ENCODE measurements at regions not wholly inside any gene's neighbourhood (a gene's known extent, or its start where the extent isn't known, plus 50 kb on each side); places are given as distances from the start of the nearest gene placed in this dataset.
A peak's percentile ranks its signal among the peaks of the same experiment; 100 is the strongest.

DNA sequence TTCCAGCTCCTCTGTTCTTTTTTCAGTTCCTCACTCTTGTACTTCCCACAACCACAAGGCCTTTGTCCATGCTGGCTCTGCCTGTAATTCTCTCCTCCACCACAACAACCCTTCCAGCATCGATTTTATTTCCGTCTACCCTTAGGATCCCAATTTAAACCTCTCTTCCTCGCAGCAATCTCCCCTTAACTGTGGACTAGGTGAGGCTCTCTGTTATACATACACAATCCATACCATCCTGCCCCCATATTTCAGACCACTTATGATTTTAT is 90.4 kb upstream of the ZC3H11B start:
- TF ChIP-seq EZH2phosphoT487 (IDR thresholded peaks at IDR 0.05; ENCODE audit: borderline replicate concordance, low read length) (no peak), EZH2 (IDR thresholded peaks at IDR 0.05; ENCODE audit: low read length, unreplicated experiment) (no peak)
- TF ChIP-seq, protein P1, sequence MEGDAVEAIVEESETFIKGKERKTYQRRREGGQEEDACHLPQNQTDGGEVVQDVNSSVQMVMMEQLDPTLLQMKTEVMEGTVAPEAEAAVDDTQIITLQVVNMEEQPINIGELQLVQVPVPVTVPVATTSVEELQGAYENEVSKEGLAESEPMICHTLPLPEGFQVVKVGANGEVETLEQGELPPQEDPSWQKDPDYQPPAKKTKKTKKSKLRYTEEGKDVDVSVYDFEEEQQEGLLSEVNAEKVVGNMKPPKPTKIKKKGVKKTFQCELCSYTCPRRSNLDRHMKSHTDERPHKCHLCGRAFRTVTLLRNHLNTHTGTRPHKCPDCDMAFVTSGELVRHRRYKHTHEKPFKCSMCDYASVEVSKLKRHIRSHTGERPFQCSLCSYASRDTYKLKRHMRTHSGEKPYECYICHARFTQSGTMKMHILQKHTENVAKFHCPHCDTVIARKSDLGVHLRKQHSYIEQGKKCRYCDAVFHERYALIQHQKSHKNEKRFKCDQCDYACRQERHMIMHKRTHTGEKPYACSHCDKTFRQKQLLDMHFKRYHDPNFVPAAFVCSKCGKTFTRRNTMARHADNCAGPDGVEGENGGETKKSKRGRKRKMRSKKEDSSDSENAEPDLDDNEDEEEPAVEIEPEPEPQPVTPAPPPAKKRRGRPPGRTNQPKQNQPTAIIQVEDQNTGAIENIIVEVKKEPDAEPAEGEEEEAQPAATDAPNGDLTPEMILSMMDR (conservative IDR thresholded peaks at IDR 0.05; ENCODE audit: low read depth, low read length), result no peak; the same call in 1 of the 2 replicates
- no peaks in the 10 kb centered on the region for H3K79me2 ChIP-seq (ENCODE audit: low read length)
- ChIA-PET POLR2A (ENCODE audit: unreplicated experiment) (no interaction called here), CTCF (no interaction called here)
- H4K20me1 ChIP-seq (ENCODE audit: low read length), result no peaks in the 10 kb centered on the region
- H3K27ac ChIP-seq (ENCODE audit: low read length), result peak overlapping the region; percentile 68
- peaks cover 42% of the 10 kb centered on the region for H3K4me1 ChIP-seq (ENCODE audit: insufficient read depth, low read length)
- intact Hi-C loops (cut with micrococcal nuclease), result no loop called here
- peaks cover 13% of the 10 kb centered on the region for H3F3A ChIP-seq (ENCODE audit: low read length, unreplicated experiment)
- no peak overlapping the region for H3K9ac ChIP-seq (ENCODE audit: low read length)
- DNase-seq (no peak), ATAC-seq (no peak)
- no peak overlapping the region for H3K4me3 ChIP-seq (ENCODE audit: low read length)
- no peaks in the 10 kb centered on the region for H3K36me3 ChIP-seq (ENCODE audit: low read depth, low read length)
- peak overlapping the region; percentile 52; the same call in 1 of the 2 replicates for H3K4me2 ChIP-seq (ENCODE audit: low read length)
- BruUV-seq (replicated peaks), result no TSS peak
- H2AFZ ChIP-seq (ENCODE audit: low read length), result no peak overlapping the region
- H3K9me3 ChIP-seq (ENCODE audit: low read length), result no peaks in the 10 kb centered on the region
- no peaks in the 10 kb centered on the region for H3K27me3 ChIP-seq (ENCODE audit: low read length)
- H3K9me2 ChIP-seq (replicated peaks; ENCODE audit: low read length), result no peaks in the 10 kb centered on the region

DNA sequence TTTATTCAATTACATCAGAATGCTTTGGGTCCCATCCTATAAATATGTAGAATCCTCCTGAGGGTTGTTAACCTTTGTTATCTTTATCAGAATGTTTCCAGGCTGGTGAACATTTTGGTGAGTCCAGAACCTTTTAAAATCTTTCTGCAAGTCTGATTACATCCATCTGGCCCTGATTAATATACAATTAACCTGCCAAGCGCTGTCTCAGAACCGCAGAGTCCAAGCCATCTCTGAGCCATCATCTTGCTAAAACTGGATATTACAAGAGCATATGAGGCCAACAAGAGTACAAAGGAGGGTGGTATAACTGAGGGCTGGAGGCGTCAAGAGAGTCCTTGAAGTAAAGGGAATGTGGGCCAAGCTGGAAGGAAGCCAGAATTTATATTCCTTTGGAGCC is 88.6 kb upstream of the ZC3H11B start:
- Histone ChIP-seq H3K36me3 (ENCODE audit: low read depth, low read length) (no peaks in the 10 kb centered on the region), H3K27me3 (ENCODE audit: low read length) (no peaks in the 10 kb centered on the region), H4K20me1 (ENCODE audit: low read length) (no peaks in the 10 kb centered on the region), H2AFZ (ENCODE audit: low read length) (no peak overlapping the region), H3K9me2 (replicated peaks; ENCODE audit: low read length) (no peaks in the 10 kb centered on the region), H3K4me1 (ENCODE audit: insufficient read depth, low read length) (peaks cover 42% of the 10 kb centered on the region), H3K79me2 (ENCODE audit: low read length) (no peaks in the 10 kb centered on the region), H3F3A (ENCODE audit: low read length, unreplicated experiment) (peaks cover 13% of the 10 kb centered on the region), H3K27ac (ENCODE audit: low read length) (peak overlapping the region; percentile 61), H3K9me3 (ENCODE audit: low read length) (no peaks in the 10 kb centered on the region), H3K4me2 (ENCODE audit: low read length) (peak overlapping the region; percentile 44), H3K4me3 (ENCODE audit: low read length) (no peak overlapping the region), H3K9ac (ENCODE audit: low read length) (no peak overlapping the region)
- TF ChIP-seq EZH2 (IDR thresholded peaks at IDR 0.05; ENCODE audit: low read length, unreplicated experiment) (no peak), EZH2phosphoT487 (IDR thresholded peaks at IDR 0.05; ENCODE audit: borderline replicate concordance, low read length) (no peak)
- TF ChIP-seq, protein P1 (conservative IDR thresholded peaks at IDR 0.05; ENCODE audit: low read depth, low read length), result no peak
- DNase-seq, result no peak
- ChIA-PET CTCF (no interaction called here), POLR2A (ENCODE audit: unreplicated experiment) (no interaction called here)
- intact Hi-C loops (cut with micrococcal nuclease), result no loop called here
- no peak for ATAC-seq
- no TSS peak for BruUV-seq (replicated peaks)

DNA sequence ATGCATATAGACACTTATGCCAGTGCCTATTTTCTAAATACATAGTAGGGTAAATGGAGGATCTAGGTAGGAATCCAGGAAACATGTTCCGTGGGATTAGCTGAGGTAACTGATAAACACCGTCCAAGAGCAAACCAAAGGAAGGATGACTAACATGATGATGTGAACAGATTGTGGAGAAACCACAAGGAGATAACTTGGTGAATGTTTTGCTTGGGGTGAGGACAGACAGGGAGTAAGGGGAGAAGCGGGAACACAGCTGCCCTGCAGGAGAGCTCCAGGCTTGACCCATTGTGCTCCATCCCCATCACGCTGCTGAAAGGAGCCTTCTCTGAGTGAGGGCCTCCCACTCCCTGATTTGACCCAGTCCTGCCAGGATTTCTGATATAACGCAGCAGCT is 87.0 kb upstream of the ZC3H11B start:
- intact Hi-C loops (cut with micrococcal nuclease), result no loop called here
- Histone ChIP-seq H2AFZ (ENCODE audit: low read length) (no peak overlapping the region; the same call in 1 of the 2 replicates), H3K9ac (ENCODE audit: low read length) (no peak overlapping the region), H3K4me1 (ENCODE audit: insufficient read depth, low read length) (peaks cover 42% of the 10 kb centered on the region), H3K9me2 (replicated peaks; ENCODE audit: low read length) (no peaks in the 10 kb centered on the region), H3K36me3 (ENCODE audit: low read depth, low read length) (no peaks in the 10 kb centered on the region), H3K4me2 (ENCODE audit: low read length) (peak overlapping the region; percentile 20), H3K79me2 (ENCODE audit: low read length) (no peaks in the 10 kb centered on the region), H3K9me3 (ENCODE audit: low read length) (no peaks in the 10 kb centered on the region), H3F3A (ENCODE audit: low read length, unreplicated experiment) (peaks cover 13% of the 10 kb centered on the region), H3K27me3 (ENCODE audit: low read length) (no peaks in the 10 kb centered on the region), H3K4me3 (ENCODE audit: low read length) (no peak overlapping the region), H4K20me1 (ENCODE audit: low read length) (no peaks in the 10 kb centered on the region), H3K27ac (ENCODE audit: low read length) (peak overlapping the region; percentile 52)
- peak; percentile 89 for DNase-seq
- ChIA-PET CTCF (no interaction called here), POLR2A (ENCODE audit: unreplicated experiment) (no interaction called here)
- TF ChIP-seq EZH2 (IDR thresholded peaks at IDR 0.05; ENCODE audit: low read length, unreplicated experiment), result no peak
- TF ChIP-seq, protein P1 (conservative IDR thresholded peaks at IDR 0.05; ENCODE audit: low read depth, low read length), result no peak
- TF ChIP-seq EZH2phosphoT487 (IDR thresholded peaks at IDR 0.05; ENCODE audit: borderline replicate concordance, low read length), result no peak
- ATAC-seq, result peak; percentile 58
- no TSS peak for BruUV-seq (replicated peaks)

All from PC-3 (cell line).